GM12878 (cell line): ENCODE measurements at regions not wholly inside any gene's neighbourhood (a gene's known extent, or its start where the extent isn't known, plus 50 kb on each side); places are given as distances from the start of the nearest gene placed in this dataset. TPM values are rescaled to one million over a fixed set of nuclear protein-coding genes. Genes with fewer than 3 reads are reported as not detected.

Experiments
- small RNA-seq: library from RNA; depleted of rRNA; stranded (forward); fragments of <200 nt; gene quantifications from one replicate; pipeline ENCODE3, GENCODE V24; 2014

Small RNA genes lying in the stretch of these regions (small RNA-seq; reads per million reads assigned to genes)
- not detected for gene HMGN2P28
